SJSA1 (cell line): ENCODE measurements at regions not wholly inside any gene's neighbourhood (a gene's known extent, or its start where the extent isn't known, plus 50 kb on each side); places are given as distances from the start of the nearest gene placed in this dataset.

ENCODE experiments used
- DNase-seq, 2 experiments: peaks; one replicate each; pipeline ENCODE4 v3.0.0-alpha.2; 2015 to 2020; ENCODE audit warnings: low spot score in 2 of 2, low read depth in 1 of 2
- H3K27ac ChIP-seq: fragments of 250-450 bp; sonication (Bioruptor Pico); 2 replicates; pipeline ENCODE4 v1.5.1; 2020; ENCODE audit warnings: mild to moderate bottlenecking, moderate library complexity
- H3K27me3 ChIP-seq: fragments of 250-450 bp; sonication (Bioruptor Pico); replicated peaks from 2 replicates; pipeline ENCODE4 v1.5.1; 2020; ENCODE audit warnings: mild to moderate bottlenecking, moderate library complexity
- H3K36me3 ChIP-seq: fragments of 250-450 bp; sonication (Bioruptor Pico); 2 replicates; pipeline ENCODE4 v1.5.1; 2020; ENCODE audit warnings: mild to moderate bottlenecking
- H3K4me1 ChIP-seq: fragments of 250-450 bp; sonication (Bioruptor Pico); replicated peaks from 2 replicates; pipeline ENCODE4 v1.6.1; 2021; ENCODE audit warnings: mild to moderate bottlenecking
- H3K4me3 ChIP-seq: fragments of 250-450 bp; sonication (Bioruptor Pico); 2 replicates; pipeline ENCODE4 v1.5.1; 2020; ENCODE audit warnings: mild to moderate bottlenecking
- H3K9me3 ChIP-seq: fragments of 250-450 bp; sonication (Bioruptor Pico); replicated peaks from 2 replicates; pipeline ENCODE4 v1.5.1; 2020; ENCODE audit warnings: mild to moderate bottlenecking

GRCh38 chr3:154743418-154743817 is 313.4 kb upstream of the GPR149 start:
- DNase-seq, result no peak
- Histone ChIP-seq H3K4me1 (no peaks in the 10 kb centered on the region), H3K4me3 (no peak overlapping the region), H3K36me3 (no peaks in the 10 kb centered on the region), H3K27ac (no peak overlapping the region), H3K9me3 (no peaks in the 10 kb centered on the region), H3K27me3 (no peaks in the 10 kb centered on the region)

- no peaks in the 10 kb centered on the region for H3K4me1 ChIP-seq
- no peaks in the 10 kb centered on the region for H3K9me3 ChIP-seq
- no peak overlapping the region for H3K4me3 ChIP-seq
- no peak for DNase-seq
- no peaks in the 10 kb centered on the region for H3K27me3 ChIP-seq
- no peaks in the 10 kb centered on the region for H3K36me3 ChIP-seq
- H3K27ac ChIP-seq, result no peak overlapping the region
Observed at GRCh38 chr3:154734468-154734867, 304.5 kb upstream of the GPR149 start.

- Histone ChIP-seq H3K27me3 (no peaks in the 10 kb centered on the region), H3K4me3 (no peak overlapping the region), H3K9me3 (no peaks in the 10 kb centered on the region), H3K27ac (no peak overlapping the region), H3K4me1 (no peaks in the 10 kb centered on the region), H3K36me3 (no peaks in the 10 kb centered on the region)
- DNase-seq, result no peak
Observed at GRCh38 chr3:154730186-154730585, 300.2 kb upstream of the GPR149 start.

GRCh38 chr3:154729741-154730140 is 299.8 kb upstream of the GPR149 start:
- no peaks in the 10 kb centered on the region for H3K36me3 ChIP-seq
- H3K27me3 ChIP-seq, result no peaks in the 10 kb centered on the region
- no peak for DNase-seq
- H3K4me1 ChIP-seq, result no peaks in the 10 kb centered on the region
- no peak overlapping the region for H3K27ac ChIP-seq
- H3K9me3 ChIP-seq, result no peaks in the 10 kb centered on the region
- no peak overlapping the region for H3K4me3 ChIP-seq

- Histone ChIP-seq H3K9me3 (no peaks in the 10 kb centered on the region), H3K27ac (no peak overlapping the region), H3K27me3 (no peaks in the 10 kb centered on the region), H3K36me3 (no peaks in the 10 kb centered on the region), H3K4me1 (no peaks in the 10 kb centered on the region), H3K4me3 (no peak overlapping the region)
- DNase-seq, result no peak
Observed at GRCh38 chr3:154728285-154728684, 298.3 kb upstream of the GPR149 start.

GRCh38 chr3:154720921-154721320 is 290.9 kb upstream of the GPR149 start:
- DNase-seq, result no peak
- Histone ChIP-seq H3K27ac (no peak overlapping the region), H3K36me3 (no peaks in the 10 kb centered on the region), H3K4me1 (no peaks in the 10 kb centered on the region), H3K4me3 (no peak overlapping the region), H3K27me3 (no peaks in the 10 kb centered on the region), H3K9me3 (no peaks in the 10 kb centered on the region)

GRCh38 chr3:154718053-154718452 is 288.1 kb upstream of the GPR149 start:
- Histone ChIP-seq H3K4me3 (no peak overlapping the region), H3K9me3 (no peaks in the 10 kb centered on the region), H3K4me1 (no peaks in the 10 kb centered on the region), H3K36me3 (no peaks in the 10 kb centered on the region), H3K27ac (no peak overlapping the region), H3K27me3 (no peaks in the 10 kb centered on the region)
- DNase-seq, result no peak

GRCh38 chr3:154716170-154716569 is 286.2 kb upstream of the GPR149 start:
- H3K27me3 ChIP-seq, result no peaks in the 10 kb centered on the region
- no peaks in the 10 kb centered on the region for H3K9me3 ChIP-seq
- no peaks in the 10 kb centered on the region for H3K36me3 ChIP-seq
- no peaks in the 10 kb centered on the region for H3K4me1 ChIP-seq
- DNase-seq, result no peak
- no peak overlapping the region for H3K4me3 ChIP-seq
- H3K27ac ChIP-seq, result no peak overlapping the region

- no peaks in the 10 kb centered on the region for H3K4me1 ChIP-seq
- H3K36me3 ChIP-seq, result no peaks in the 10 kb centered on the region
- H3K27me3 ChIP-seq, result no peaks in the 10 kb centered on the region
- no peak overlapping the region for H3K4me3 ChIP-seq
- no peaks in the 10 kb centered on the region for H3K9me3 ChIP-seq
- H3K27ac ChIP-seq, result no peak overlapping the region
- no peak for DNase-seq
Observed at GRCh38 chr3:154708554-154708953, 278.6 kb upstream of the GPR149 start.

- H3K4me3 ChIP-seq, result no peak overlapping the region
- DNase-seq, result no peak
- no peaks in the 10 kb centered on the region for H3K36me3 ChIP-seq
- no peak overlapping the region for H3K27ac ChIP-seq
- H3K4me1 ChIP-seq, result no peaks in the 10 kb centered on the region
- H3K27me3 ChIP-seq, result no peaks in the 10 kb centered on the region
- no peaks in the 10 kb centered on the region for H3K9me3 ChIP-seq
Observed at GRCh38 chr3:154701055-154701454, 271.1 kb upstream of the GPR149 start.

GRCh38 chr3:154690413-154690812 is 260.4 kb upstream of the GPR149 start:
- Histone ChIP-seq H3K4me3 (no peak overlapping the region), H3K36me3 (no peaks in the 10 kb centered on the region), H3K27ac (no peak overlapping the region), H3K9me3 (no peaks in the 10 kb centered on the region), H3K27me3 (no peaks in the 10 kb centered on the region), H3K4me1 (no peaks in the 10 kb centered on the region)
- no peak for DNase-seq

GRCh38 chr3:154684440-154684839 is 254.4 kb upstream of the GPR149 start:
- H3K27me3 ChIP-seq, result no peaks in the 10 kb centered on the region
- no peak overlapping the region for H3K27ac ChIP-seq
- no peaks in the 10 kb centered on the region for H3K36me3 ChIP-seq
- H3K9me3 ChIP-seq, result no peaks in the 10 kb centered on the region
- no peak for DNase-seq
- no peaks in the 10 kb centered on the region for H3K4me1 ChIP-seq
- no peak overlapping the region for H3K4me3 ChIP-seq

- Histone ChIP-seq H3K27ac (no peak overlapping the region), H3K4me1 (no peaks in the 10 kb centered on the region), H3K36me3 (no peaks in the 10 kb centered on the region), H3K9me3 (no peaks in the 10 kb centered on the region), H3K27me3 (no peaks in the 10 kb centered on the region), H3K4me3 (no peak overlapping the region)
- DNase-seq, result no peak
Observed at GRCh38 chr3:154684021-154684420, 254.0 kb upstream of the GPR149 start.

- H3K4me1 ChIP-seq, result no peaks in the 10 kb centered on the region
- no peaks in the 10 kb centered on the region for H3K27me3 ChIP-seq
- no peak overlapping the region for H3K4me3 ChIP-seq
- no peaks in the 10 kb centered on the region for H3K9me3 ChIP-seq
- DNase-seq, result no peak
- H3K27ac ChIP-seq, result no peak overlapping the region
- no peaks in the 10 kb centered on the region for H3K36me3 ChIP-seq
Observed at GRCh38 chr3:154678041-154678654, 248.2 kb upstream of the GPR149 start.

- no peaks in the 10 kb centered on the region for H3K4me1 ChIP-seq
- no peaks in the 10 kb centered on the region for H3K36me3 ChIP-seq
- H3K27me3 ChIP-seq, result no peaks in the 10 kb centered on the region
- H3K27ac ChIP-seq, result no peak overlapping the region
- no peaks in the 10 kb centered on the region for H3K9me3 ChIP-seq
- H3K4me3 ChIP-seq, result no peak overlapping the region
- no peak for DNase-seq
Observed at GRCh38 chr3:154668835-154669234, 238.8 kb upstream of the GPR149 start.
